Tibial nerve (tissue), 4 donors: ENCODE measurements at regions not wholly inside any gene's neighbourhood (a gene's known extent, or its start where the extent isn't known, plus 50 kb on each side); places are given as distances from the start of the nearest gene placed in this dataset.

ENCODE experiments used
- CTCF ChIP-seq, 5 experiments: fragments of 200-600 bp in 3 of 5; fragments of 450-650 bp in 2 of 5; sonication (generic) in 3 of 5; IDR thresholded peaks; one replicate each; pipeline ENCODE4 v1.5.1; 2016 to 2019; ENCODE audit warnings: antibody characterized with exemption in 5 of 5, mild to moderate bottlenecking in 3 of 5, moderate library complexity in 2 of 5
- EP300 ChIP-seq, 2 donors: sonication (generic); formaldehyde crosslinking; IDR thresholded peaks; one replicate each; pipeline ENCODE4 v1.6.1; 2017; ENCODE audit warnings: antibody characterized with exemption in 2 of 2, mild to moderate bottlenecking in 1 of 2
- POLR2A ChIP-seq, 2 donors: fragments of 450-650 bp; IDR thresholded peaks; one replicate each; pipeline ENCODE4 v1.6.1; 2017; ENCODE audit warnings: antibody characterized with exemption in 2 of 2, mild to moderate bottlenecking in 2 of 2, moderate library complexity in 2 of 2

DNA sequence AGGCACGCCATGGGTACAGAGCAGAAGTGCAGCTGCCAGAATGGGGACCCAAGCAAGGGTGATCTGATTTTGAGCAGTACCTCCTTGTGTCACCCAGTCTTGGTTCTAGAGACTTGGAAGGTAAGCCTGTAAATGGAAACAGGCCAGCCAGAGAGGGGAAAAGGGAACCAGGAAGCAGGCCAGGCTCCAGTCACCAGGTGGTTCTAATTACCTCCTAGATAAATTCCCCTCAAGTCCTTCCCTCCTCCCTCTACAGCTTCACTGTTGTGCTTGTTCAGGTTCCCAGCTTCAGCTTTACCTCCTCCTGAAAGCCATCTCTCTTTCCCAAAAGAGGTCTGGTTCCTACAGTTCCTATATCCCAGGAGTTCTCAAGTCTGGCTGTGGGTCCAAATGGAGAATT, 58.8 kb upstream of the SLC7A14 start:
- TF ChIP-seq CTCF (IDR thresholded peaks at IDR 0.05) (no peak), EP300 (IDR thresholded peaks at IDR 0.05) (no peak), POLR2A (IDR thresholded peaks at IDR 0.05) (no peak)
